Stomach smooth muscle (tissue), 2 donors: ENCODE measurements at regions not wholly inside any gene's neighbourhood (a gene's known extent, or its start where the extent isn't known, plus 50 kb on each side); places are given as distances from the start of the nearest gene placed in this dataset.

Experiments used
- H3K27ac ChIP-seq: one replicate; pipeline ENCODE4 v1.7.0; 2013; ENCODE audit warnings: mild to moderate bottlenecking, low read length, inconsistent platforms
- H3K27me3 ChIP-seq, 2 donors: one replicate each; pipeline ENCODE4 v1.7.0; 2013; ENCODE audit warnings: low read length in 2 of 2; ENCODE audit not compliant: insufficient read depth in 2 of 2, control insufficient read depth in 1 of 2
- H3K36me3 ChIP-seq, 2 donors: one replicate each; pipeline ENCODE4 v1.7.0; 2013; ENCODE audit warnings: low read length in 2 of 2; ENCODE audit not compliant: control insufficient read depth in 2 of 2, insufficient read depth in 2 of 2
- H3K4me1 ChIP-seq: one replicate; pipeline ENCODE4 v1.7.0; 2013; ENCODE audit warnings: low read length; ENCODE audit not compliant: control insufficient read depth, insufficient read depth
- H3K4me3 ChIP-seq, 2 donors: one replicate each; pipeline ENCODE4 v1.7.0; 2013; ENCODE audit warnings: low read length in 2 of 2
- H3K9ac ChIP-seq, 2 donors: one replicate each; pipeline ENCODE4 v1.7.0; 2013; ENCODE audit warnings: low read length in 2 of 2, mild to moderate bottlenecking in 1 of 2
- H3K9me3 ChIP-seq, 2 donors: one replicate each; pipeline ENCODE4 v1.7.0; 2013; ENCODE audit warnings: low read length in 2 of 2; ENCODE audit not compliant: control insufficient read depth in 2 of 2
- donor health status: healthy.
- donor health status: Pancreatic carcinoma.

DNA sequence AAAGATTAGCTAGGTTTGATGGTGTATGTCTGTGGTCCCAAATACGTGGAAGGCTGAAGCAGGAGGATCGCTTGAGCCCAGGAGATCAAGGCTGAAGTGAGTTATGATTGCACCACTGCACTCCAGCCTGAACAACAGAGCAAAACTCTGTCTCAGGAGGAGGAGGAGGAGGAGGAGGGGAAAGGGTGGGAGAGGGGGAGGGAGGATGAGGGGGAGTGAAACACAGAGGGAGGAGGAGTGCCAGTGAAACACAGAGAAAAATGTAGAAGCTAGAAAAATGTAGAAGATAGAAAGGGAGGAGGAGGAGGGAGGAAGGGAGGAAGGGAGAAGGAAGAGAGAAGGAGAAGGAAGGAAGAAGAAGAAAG, 387.5 kb downstream of the MTX2 start:
- peaks cover 4 to 5% of the 10 kb centered on the region in 2 donors for H3K27me3 ChIP-seq
- H3K36me3 ChIP-seq, result no peaks in the 10 kb centered on the region
- H3K9ac ChIP-seq, result no peak overlapping the region
- H3K9me3 ChIP-seq, result no peaks in the 10 kb centered on the region
- H3K4me3 ChIP-seq, result no peak overlapping the region
- no peak overlapping the region for H3K27ac ChIP-seq
- no peaks in the 10 kb centered on the region for H3K4me1 ChIP-seq

DNA sequence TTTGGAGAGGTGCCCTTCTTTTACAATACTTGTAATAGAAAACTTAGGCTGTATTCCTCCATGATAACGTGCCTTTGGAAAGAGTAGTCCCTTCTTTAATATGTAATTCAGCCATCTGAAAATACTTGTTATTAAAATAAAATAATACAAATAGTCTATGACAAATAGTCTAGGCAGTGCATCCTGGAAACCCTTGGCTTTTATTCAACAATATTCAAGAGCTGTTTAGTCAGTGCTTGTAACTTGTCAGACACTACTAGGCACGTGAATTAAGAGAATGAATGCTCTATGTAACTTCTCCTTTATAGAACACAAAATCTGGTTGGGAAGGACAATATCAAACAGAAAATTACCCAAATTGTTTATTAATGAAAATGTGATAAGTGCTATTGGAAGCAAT, 388.2 kb downstream of the MTX2 start:
- no peak overlapping the region for H3K27ac ChIP-seq
- H3K36me3 ChIP-seq, result no peaks in the 10 kb centered on the region
- H3K9ac ChIP-seq, result no peak overlapping the region
- no peaks in the 10 kb centered on the region for H3K9me3 ChIP-seq
- peaks cover 4 to 5% of the 10 kb centered on the region in 2 donors for H3K27me3 ChIP-seq
- no peak overlapping the region for H3K4me3 ChIP-seq
- no peaks in the 10 kb centered on the region for H3K4me1 ChIP-seq

- no peak overlapping the region for H3K27ac ChIP-seq
- H3K36me3 ChIP-seq, result no peaks in the 10 kb centered on the region
- H3K27me3 ChIP-seq, result peaks cover 4 to 5% of the 10 kb centered on the region in 2 donors
- no peaks in the 10 kb centered on the region for H3K9me3 ChIP-seq
- H3K4me1 ChIP-seq, result no peaks in the 10 kb centered on the region
- H3K4me3 ChIP-seq, result no peak overlapping the region
- no peak overlapping the region for H3K9ac ChIP-seq
These were observed 389.5 kb downstream of the MTX2 start for GRCh38 chr2:176658708-176659107.

DNA sequence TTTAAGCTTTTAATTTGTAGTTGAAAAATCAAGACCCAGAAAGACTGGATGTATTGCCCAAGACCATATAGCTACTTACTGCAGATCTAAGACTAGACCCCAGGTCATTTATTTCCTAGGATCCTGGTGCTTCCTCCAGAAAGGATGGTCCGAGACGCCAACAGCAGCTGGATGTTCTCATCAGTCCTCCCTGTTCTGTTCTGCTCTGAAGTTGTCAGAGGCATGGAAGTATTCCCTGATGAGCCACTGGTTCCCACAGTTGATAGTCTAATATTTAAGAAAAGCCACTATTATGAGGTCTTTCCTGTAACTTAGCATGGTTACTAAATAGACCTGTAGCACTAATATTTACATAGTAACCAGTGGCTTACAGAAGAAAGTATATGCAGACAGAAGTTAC, 393.5 kb downstream of the MTX2 start:
- no peaks in the 10 kb centered on the region for H3K9me3 ChIP-seq
- H3K36me3 ChIP-seq, result no peaks in the 10 kb centered on the region
- no peaks in the 10 kb centered on the region for H3K4me1 ChIP-seq
- no peak overlapping the region for H3K4me3 ChIP-seq
- H3K9ac ChIP-seq, result no peak overlapping the region
- no peak overlapping the region for H3K27ac ChIP-seq
- peaks cover 4 to 5% of the 10 kb centered on the region in 2 donors for H3K27me3 ChIP-seq

DNA sequence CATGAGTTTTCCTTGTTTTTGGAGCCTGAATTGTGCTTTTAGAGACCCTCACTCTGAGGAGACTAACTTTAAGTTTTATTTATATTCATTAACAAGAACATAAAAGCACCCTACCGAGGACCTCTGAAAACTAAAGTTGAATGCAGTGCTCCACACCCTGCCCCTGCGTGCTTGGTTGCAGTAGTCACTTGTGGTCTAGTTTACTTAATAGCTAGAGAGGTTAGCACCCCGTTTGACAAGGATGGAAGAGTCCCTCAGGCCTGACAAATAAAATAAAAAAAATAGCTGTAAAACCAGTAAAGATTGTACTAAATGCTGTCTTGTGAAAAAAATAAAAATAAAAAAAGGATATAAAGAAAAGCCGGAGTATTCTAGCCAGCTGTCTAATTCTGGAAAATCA, 395.2 kb downstream of the MTX2 start:
- H3K27me3 ChIP-seq, result peaks cover 4 to 5% of the 10 kb centered on the region in 2 donors
- H3K4me1 ChIP-seq, result no peaks in the 10 kb centered on the region
- no peaks in the 10 kb centered on the region for H3K36me3 ChIP-seq
- H3K9me3 ChIP-seq, result no peaks in the 10 kb centered on the region
- no peak overlapping the region for H3K27ac ChIP-seq
- H3K4me3 ChIP-seq, result no peak overlapping the region
- H3K9ac ChIP-seq, result no peak overlapping the region

- no peaks in the 10 kb centered on the region for H3K4me1 ChIP-seq
- H3K9ac ChIP-seq, result no peak overlapping the region
- H3K9me3 ChIP-seq, result no peaks in the 10 kb centered on the region
- H3K4me3 ChIP-seq, result no peak overlapping the region
- H3K27me3 ChIP-seq, result peaks cover 0 to 2% of the 10 kb centered on the region in 2 donors
- H3K27ac ChIP-seq, result no peak overlapping the region
- no peaks in the 10 kb centered on the region for H3K36me3 ChIP-seq
These were observed 395.8 kb downstream of the MTX2 start for GRCh38 chr2:176665086-176665485.

DNA sequence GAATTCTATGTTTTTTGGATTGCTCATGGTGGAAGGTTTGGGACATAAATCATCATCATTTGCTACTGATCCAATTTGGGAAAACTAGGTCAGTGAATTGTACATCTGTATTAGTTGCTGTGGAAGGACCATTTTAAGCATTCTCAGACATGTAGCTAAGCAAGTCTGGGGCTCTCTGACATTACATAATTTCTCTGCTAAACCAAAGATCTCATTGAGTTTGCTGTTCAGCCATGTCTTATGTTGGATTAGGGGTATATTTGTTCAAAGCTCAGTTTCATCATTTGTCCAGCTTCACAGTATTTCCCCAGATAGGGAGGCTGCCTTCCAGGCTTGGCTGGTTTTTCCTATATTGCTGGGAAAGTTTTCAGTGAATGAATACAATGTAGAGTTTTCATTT, 399.7 kb downstream of the MTX2 start:
- Histone ChIP-seq H3K27me3 (no peaks in the 10 kb centered on the region), H3K9me3 (no peaks in the 10 kb centered on the region), H3K4me1 (no peaks in the 10 kb centered on the region), H3K27ac (no peak overlapping the region), H3K36me3 (no peaks in the 10 kb centered on the region), H3K9ac (no peak overlapping the region), H3K4me3 (no peak overlapping the region)

DNA sequence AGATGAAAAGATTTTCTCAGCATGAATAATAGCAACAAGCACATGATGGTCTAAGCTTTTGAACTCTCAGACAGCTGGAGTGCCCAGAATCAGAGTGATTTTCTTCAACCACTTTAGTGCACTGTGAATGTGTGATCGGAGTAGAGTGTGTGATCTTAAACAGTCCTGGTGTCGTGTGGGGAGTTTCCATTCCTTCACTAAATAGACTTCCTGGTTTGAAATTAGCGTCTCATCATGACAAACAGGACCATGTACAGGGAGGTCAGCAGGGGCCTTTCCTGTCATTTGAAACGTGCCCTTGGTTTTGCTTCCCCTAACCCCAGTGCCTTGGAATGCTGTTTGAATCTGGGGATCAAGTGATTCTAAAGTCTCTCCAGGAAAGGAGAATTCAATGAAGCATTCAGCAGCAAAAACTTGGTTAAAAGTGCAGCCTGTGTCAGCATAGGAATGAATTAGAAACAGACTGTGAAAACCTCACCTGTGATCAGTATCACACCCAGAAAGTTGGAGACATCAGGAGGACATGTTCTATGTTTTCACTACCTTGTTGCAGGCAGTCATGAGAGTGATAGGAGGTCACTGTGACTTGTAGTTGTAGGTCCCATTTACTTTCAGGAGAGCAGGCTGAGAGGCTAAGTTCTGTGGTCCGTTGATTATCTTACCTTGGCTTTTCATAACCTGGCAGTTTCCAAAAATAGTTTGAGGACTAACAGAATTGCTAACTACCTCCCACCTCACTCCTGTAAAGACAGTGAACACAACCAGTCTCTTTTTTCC, 400.3 kb downstream of the MTX2 start:
- H3K9me3 ChIP-seq, result no peaks in the 10 kb centered on the region
- no peak overlapping the region for H3K27ac ChIP-seq
- no peak overlapping the region for H3K4me3 ChIP-seq
- no peaks in the 10 kb centered on the region for H3K27me3 ChIP-seq
- no peaks in the 10 kb centered on the region for H3K36me3 ChIP-seq
- no peaks in the 10 kb centered on the region for H3K4me1 ChIP-seq
- no peak overlapping the region for H3K9ac ChIP-seq

DNA sequence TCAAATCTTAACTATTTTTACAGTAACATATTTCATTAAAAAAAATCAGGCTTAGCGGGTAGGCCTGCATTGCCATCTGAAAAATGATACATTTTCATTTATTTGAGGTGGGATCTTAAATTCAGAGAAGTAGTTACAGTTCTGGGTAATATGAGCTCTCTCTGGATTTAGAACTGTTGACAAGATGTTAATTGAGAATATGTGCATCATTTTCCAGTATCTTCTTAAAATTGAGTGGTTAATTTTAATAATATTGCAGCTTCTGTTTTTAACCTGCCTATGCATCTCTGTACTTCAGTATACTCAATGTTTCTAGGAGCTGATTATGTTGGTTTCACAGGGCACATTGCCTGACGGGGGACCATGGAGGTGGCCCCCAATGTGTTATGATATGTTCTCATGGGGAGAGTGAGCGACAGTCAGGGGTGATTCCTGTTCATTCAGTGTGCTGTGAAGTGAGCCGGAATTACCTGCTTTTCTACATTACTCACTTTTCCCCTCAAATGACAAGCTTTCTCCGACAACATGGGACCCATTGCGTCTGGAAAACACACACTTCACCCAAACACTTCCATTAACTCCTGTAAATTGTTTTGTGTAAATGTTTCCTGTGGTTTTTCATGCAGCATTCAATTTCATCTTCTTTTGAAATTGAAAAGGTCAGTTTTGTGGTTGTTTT, 406.2 kb downstream of the MTX2 start:
- Histone ChIP-seq H3K4me3 (no peak overlapping the region), H3K36me3 (no peaks in the 10 kb centered on the region)

GRCh38 chr2:176677746-176678265, 408.6 kb downstream of the MTX2 start:
- Histone ChIP-seq H3K9me3 (no peaks in the 10 kb centered on the region), H3K27me3 (no peaks in the 10 kb centered on the region), H3K4me1 (no peaks in the 10 kb centered on the region), H3K9ac (no peak overlapping the region), H3K4me3 (no peak overlapping the region), H3K36me3 (no peaks in the 10 kb centered on the region), H3K27ac (no peak overlapping the region)

More for the DNA sequence above, 406.2 kb downstream of the MTX2 start:
- Histone ChIP-seq H3K4me1 (no peaks in the 10 kb centered on the region), H3K9ac (no peak overlapping the region), H3K27me3 (no peaks in the 10 kb centered on the region), H3K9me3 (no peaks in the 10 kb centered on the region), H3K27ac (no peak overlapping the region)

GRCh38 chr2:176678571-176678970, 409.3 kb downstream of the MTX2 start:
- Histone ChIP-seq H3K27me3 (no peaks in the 10 kb centered on the region), H3K4me1 (no peaks in the 10 kb centered on the region), H3K9me3 (no peaks in the 10 kb centered on the region), H3K4me3 (no peak overlapping the region), H3K36me3 (no peaks in the 10 kb centered on the region), H3K27ac (no peak overlapping the region), H3K9ac (no peak overlapping the region)
